OCI-LY1 (cell line): ENCODE measurements at regions not wholly inside any gene's neighbourhood (a gene's known extent, or its start where the extent isn't known, plus 50 kb on each side); places are given as distances from the start of the nearest gene placed in this dataset.

Experiments used
- CTCF ChIP-seq: fragments of 200-600 bp; sonication (generic), shearing (Covaris generic); IDR thresholded peaks from 2 replicates; pipeline ENCODE4 v1.5.1; 2017; ENCODE audit warnings: mild to moderate bottlenecking, antibody characterized with exemption, low read length, moderate library complexity, mixed read lengths
- EZH2 ChIP-seq: fragments of 200-600 bp; sonication (generic), shearing (Covaris generic); IDR thresholded peaks from 2 replicates; pipeline ENCODE4 v1.8.0; 2017; ENCODE audit warnings: borderline replicate concordance, mixed run types, mild to moderate bottlenecking, antibody characterized with exemption, low read length, moderate library complexity, mixed read lengths

- no peak for TF ChIP-seq CTCF
- TF ChIP-seq EZH2, result no peak
Observed at GRCh38 chr3:16118396-16118795, 56.1 kb upstream of the GALNT15 start.
